ENCODE measurements at regions not wholly inside any gene's neighbourhood (a gene's known extent, or its start where the extent isn't known, plus 50 kb on each side); places are given as distances from the start of the nearest gene placed in this dataset.
A peak's percentile ranks its signal among the peaks of the same experiment; 100 is the strongest.

GRCh38 chr4:133921280-133922195, 280.1 kb downstream of the PABPC4L start:
- H3K36me3 ChIP-seq (ENCODE audit: control insufficient read depth, insufficient read depth, low read length) = no peaks in the 10 kb centered on the region
- no peak overlapping the region for H3K4me3 ChIP-seq (ENCODE audit: low read depth, low read length)
- H3K27me3 ChIP-seq (ENCODE audit: control insufficient read depth, insufficient read depth, low read length) = no peaks in the 10 kb centered on the region
- DNase-seq (ENCODE audit: low read depth in 4 of 6, low spot score in 6 of 6) = no peak
- 100% methylated on average over 1 of the region's 8 CpGs for WGBS (ENCODE audit: insufficient coverage)
- H3K9me3 ChIP-seq (ENCODE audit: control insufficient read depth, insufficient read depth, low read length) = no peaks in the 10 kb centered on the region
- H3K4me1 ChIP-seq (ENCODE audit: control insufficient read depth, insufficient read depth, low read length) = no peaks in the 10 kb centered on the region
- no peak overlapping the region for H3K27ac ChIP-seq (ENCODE audit: low read depth, low read length)

GRCh38 chr4:133920236-133920635, 281.4 kb downstream of the PABPC4L start:
- no peak overlapping the region for H3K4me3 ChIP-seq (ENCODE audit: low read depth, low read length)
- H3K27me3 ChIP-seq (ENCODE audit: control insufficient read depth, insufficient read depth, low read length) = no peaks in the 10 kb centered on the region
- H3K27ac ChIP-seq (ENCODE audit: low read depth, low read length) = no peak overlapping the region
- no peaks in the 10 kb centered on the region for H3K9me3 ChIP-seq (ENCODE audit: control insufficient read depth, insufficient read depth, low read length)
- WGBS (ENCODE audit: insufficient coverage) = no CpG with 5 or more reads among the region's 2 CpGs
- no peaks in the 10 kb centered on the region for H3K36me3 ChIP-seq (ENCODE audit: control insufficient read depth, insufficient read depth, low read length)
- H3K4me1 ChIP-seq (ENCODE audit: control insufficient read depth, insufficient read depth, low read length) = no peaks in the 10 kb centered on the region
- no peak for DNase-seq (ENCODE audit: low read depth in 4 of 6, low spot score in 6 of 6)

DNA sequence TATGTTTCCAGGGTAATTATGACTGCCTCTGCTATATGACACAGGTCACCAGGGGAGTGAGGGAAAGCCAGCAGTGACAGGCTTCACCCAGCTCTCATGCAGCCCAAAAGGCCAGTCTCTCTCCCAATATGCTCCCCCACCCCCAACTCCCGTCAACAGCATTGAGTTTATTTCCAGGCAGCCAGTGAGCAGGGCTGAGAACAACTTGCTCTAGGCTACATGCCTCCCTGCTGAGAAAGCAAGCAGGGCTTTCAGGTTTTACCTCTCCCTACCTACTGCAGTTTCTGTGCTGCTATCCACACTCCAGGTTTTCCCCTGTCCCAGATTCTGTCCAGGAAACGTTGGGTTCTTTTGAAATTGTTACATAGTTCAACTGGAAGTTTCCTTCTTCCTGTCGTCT, 291.4 kb downstream of the PABPC4L start:
- no peaks in the 10 kb centered on the region for H3K4me1 ChIP-seq (ENCODE audit: control insufficient read depth, insufficient read depth, low read length)
- H3K27me3 ChIP-seq (ENCODE audit: control insufficient read depth, insufficient read depth, low read length) = no peaks in the 10 kb centered on the region
- no peak overlapping the region for H3K27ac ChIP-seq (ENCODE audit: low read depth, low read length)
- no peak for DNase-seq (ENCODE audit: low read depth in 4 of 6, low spot score in 6 of 6)
- H3K36me3 ChIP-seq (ENCODE audit: control insufficient read depth, insufficient read depth, low read length) = no peaks in the 10 kb centered on the region
- WGBS (ENCODE audit: insufficient coverage) = 90% methylated on average over 3 of the region's 3 CpGs
- H3K4me3 ChIP-seq (ENCODE audit: low read depth, low read length) = no peak overlapping the region
- H3K9me3 ChIP-seq (ENCODE audit: control insufficient read depth, insufficient read depth, low read length) = no peaks in the 10 kb centered on the region

- no peaks in the 10 kb centered on the region for H3K4me1 ChIP-seq (ENCODE audit: control insufficient read depth, insufficient read depth, low read length)
- no peaks in the 10 kb centered on the region for H3K36me3 ChIP-seq (ENCODE audit: control insufficient read depth, insufficient read depth, low read length)
- no peaks in the 10 kb centered on the region for H3K9me3 ChIP-seq (ENCODE audit: control insufficient read depth, insufficient read depth, low read length)
- no peaks in the 10 kb centered on the region for H3K27me3 ChIP-seq (ENCODE audit: control insufficient read depth, insufficient read depth, low read length)
- no peak for DNase-seq (ENCODE audit: low read depth in 4 of 6, low spot score in 6 of 6)
- no peak overlapping the region for H3K27ac ChIP-seq (ENCODE audit: low read depth, low read length)
- no peak overlapping the region for H3K4me3 ChIP-seq (ENCODE audit: low read depth, low read length)
Observed at GRCh38 chr4:133903029-133903428, 298.6 kb downstream of the PABPC4L start.

- peak in 2 of 6 donors; percentile 19 to 69 for DNase-seq (ENCODE audit: low read depth in 4 of 6, low spot score in 6 of 6)
- no peaks in the 10 kb centered on the region for H3K36me3 ChIP-seq (ENCODE audit: control insufficient read depth, insufficient read depth, low read length)
- H3K27me3 ChIP-seq (ENCODE audit: control insufficient read depth, insufficient read depth, low read length) = no peaks in the 10 kb centered on the region
- H3K9me3 ChIP-seq (ENCODE audit: control insufficient read depth, insufficient read depth, low read length) = no peaks in the 10 kb centered on the region
- H3K4me1 ChIP-seq (ENCODE audit: control insufficient read depth, insufficient read depth, low read length) = no peaks in the 10 kb centered on the region
- no peak overlapping the region for H3K4me3 ChIP-seq (ENCODE audit: low read depth, low read length)
- no peak overlapping the region for H3K27ac ChIP-seq (ENCODE audit: low read depth, low read length)
- no CpG with 5 or more reads among the region's 1 CpG for WGBS (ENCODE audit: insufficient coverage)
Observed at GRCh38 chr4:133891011-133891410, 310.6 kb downstream of the PABPC4L start.

DNA sequence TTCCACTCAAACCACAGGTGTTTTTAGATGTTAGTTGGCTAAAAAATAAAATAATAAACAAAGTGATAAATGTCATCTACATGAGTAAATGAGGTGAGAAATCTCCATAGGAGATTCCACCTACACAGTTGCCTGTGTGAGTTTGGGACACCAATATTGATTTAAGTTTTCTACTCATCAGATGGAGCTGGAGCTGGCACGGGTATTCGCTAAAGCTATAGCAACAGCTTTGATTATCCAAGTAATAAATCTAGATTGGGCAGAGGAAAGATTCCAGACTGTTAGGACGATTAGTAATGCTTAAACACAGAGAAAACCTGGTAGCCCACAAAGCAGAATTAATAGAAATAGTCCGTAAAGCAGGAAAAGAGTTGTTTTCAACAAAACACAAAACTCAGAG, 313.9 kb downstream of the PABPC4L start:
- DNase-seq (ENCODE audit: low read depth in 4 of 6, low spot score in 6 of 6) = peak in 2 of 6 donors; percentile 4 to 71
- Histone ChIP-seq H3K4me1 (ENCODE audit: control insufficient read depth, insufficient read depth, low read length) (no peaks in the 10 kb centered on the region), H3K9me3 (ENCODE audit: control insufficient read depth, insufficient read depth, low read length) (no peaks in the 10 kb centered on the region), H3K27me3 (ENCODE audit: control insufficient read depth, insufficient read depth, low read length) (no peaks in the 10 kb centered on the region), H3K27ac (ENCODE audit: low read depth, low read length) (no peak overlapping the region), H3K4me3 (ENCODE audit: low read depth, low read length) (no peak overlapping the region), H3K36me3 (ENCODE audit: control insufficient read depth, insufficient read depth, low read length) (no peaks in the 10 kb centered on the region)
- no CpG with 5 or more reads among the region's 4 CpGs for WGBS (ENCODE audit: insufficient coverage)

- H3K9me3 ChIP-seq (ENCODE audit: control insufficient read depth, insufficient read depth, low read length) = no peaks in the 10 kb centered on the region
- H3K4me1 ChIP-seq (ENCODE audit: control insufficient read depth, insufficient read depth, low read length) = no peaks in the 10 kb centered on the region
- no peak for DNase-seq (ENCODE audit: low read depth in 4 of 6, low spot score in 6 of 6)
- H3K27ac ChIP-seq (ENCODE audit: low read depth, low read length) = no peak overlapping the region
- WGBS (ENCODE audit: insufficient coverage) = no CpG with 5 or more reads among the region's 3 CpGs
- H3K36me3 ChIP-seq (ENCODE audit: control insufficient read depth, insufficient read depth, low read length) = no peaks in the 10 kb centered on the region
- H3K27me3 ChIP-seq (ENCODE audit: control insufficient read depth, insufficient read depth, low read length) = no peaks in the 10 kb centered on the region
- H3K4me3 ChIP-seq (ENCODE audit: low read depth, low read length) = no peak overlapping the region
Observed at GRCh38 chr4:133869486-133869885, 332.1 kb downstream of the PABPC4L start.

GRCh38 chr4:133868856-133869255, 332.7 kb downstream of the PABPC4L start:
- no peak overlapping the region for H3K27ac ChIP-seq (ENCODE audit: low read depth, low read length)
- WGBS (ENCODE audit: insufficient coverage) = no CpG with 5 or more reads among the region's 4 CpGs

GRCh38 chr4:133866328-133866699, 335.3 kb downstream of the PABPC4L start:
- DNase-seq (ENCODE audit: low read depth in 4 of 6, low spot score in 6 of 6) = peak in 1 of 6 donors; percentile 7
- Histone ChIP-seq H3K9me3 (ENCODE audit: control insufficient read depth, insufficient read depth, low read length) (no peaks in the 10 kb centered on the region), H3K36me3 (ENCODE audit: control insufficient read depth, insufficient read depth, low read length) (no peaks in the 10 kb centered on the region), H3K27me3 (ENCODE audit: control insufficient read depth, insufficient read depth, low read length) (no peaks in the 10 kb centered on the region), H3K4me3 (ENCODE audit: low read depth, low read length) (no peak overlapping the region), H3K27ac (ENCODE audit: low read depth, low read length) (no peak overlapping the region), H3K4me1 (ENCODE audit: control insufficient read depth, insufficient read depth, low read length) (no peaks in the 10 kb centered on the region)
- WGBS (ENCODE audit: insufficient coverage) = 22% methylated on average over 1 of the region's 2 CpGs

More at GRCh38 chr4:133868856-133869255, 332.7 kb downstream of the PABPC4L start:
- no peak for DNase-seq (ENCODE audit: low read depth in 4 of 6, low spot score in 6 of 6)
- Histone ChIP-seq H3K4me3 (ENCODE audit: low read depth, low read length) (no peak overlapping the region), H3K27me3 (ENCODE audit: control insufficient read depth, insufficient read depth, low read length) (no peaks in the 10 kb centered on the region), H3K9me3 (ENCODE audit: control insufficient read depth, insufficient read depth, low read length) (no peaks in the 10 kb centered on the region), H3K4me1 (ENCODE audit: control insufficient read depth, insufficient read depth, low read length) (no peaks in the 10 kb centered on the region), H3K36me3 (ENCODE audit: control insufficient read depth, insufficient read depth, low read length) (no peaks in the 10 kb centered on the region)

DNA sequence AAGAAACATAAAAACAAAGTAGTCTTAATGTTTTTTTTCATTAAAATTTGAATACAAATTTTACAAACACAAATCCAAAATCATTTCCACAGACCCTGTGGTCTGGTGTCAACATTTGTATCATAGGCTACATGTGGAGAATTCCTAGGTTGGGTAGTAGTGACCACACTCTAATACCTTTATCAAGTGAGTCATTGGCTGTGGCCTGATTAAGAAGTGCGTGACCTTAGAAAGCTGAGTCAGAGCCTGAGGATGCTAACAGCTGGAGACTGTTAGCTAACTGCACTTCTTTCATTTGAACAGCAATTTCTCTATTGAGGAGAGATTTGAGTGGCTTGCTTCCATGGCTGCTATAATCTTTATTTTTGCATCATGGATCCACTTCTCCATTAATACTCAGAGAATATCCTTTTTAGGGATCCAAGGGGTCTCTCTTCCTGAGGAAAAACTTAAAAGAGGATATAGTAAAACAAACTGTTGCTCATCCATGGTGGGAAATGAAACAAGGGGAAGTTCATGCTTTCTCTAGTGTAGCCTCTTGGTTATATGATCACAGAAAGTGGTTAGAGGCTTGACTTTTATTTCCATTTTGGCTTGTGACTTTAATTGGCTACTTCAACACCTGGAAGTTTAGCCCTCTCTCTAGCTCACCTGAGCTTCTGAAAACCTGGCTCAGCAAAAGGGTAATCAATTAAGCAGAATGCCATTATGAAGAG, 335.8 kb downstream of the PABPC4L start:
- Histone ChIP-seq H3K9me3 (ENCODE audit: control insufficient read depth, insufficient read depth, low read length) (no peaks in the 10 kb centered on the region), H3K4me1 (ENCODE audit: control insufficient read depth, insufficient read depth, low read length) (no peaks in the 10 kb centered on the region), H3K27ac (ENCODE audit: low read depth, low read length) (no peak overlapping the region), H3K4me3 (ENCODE audit: low read depth, low read length) (no peak overlapping the region), H3K36me3 (ENCODE audit: control insufficient read depth, insufficient read depth, low read length) (no peaks in the 10 kb centered on the region), H3K27me3 (ENCODE audit: control insufficient read depth, insufficient read depth, low read length) (no peaks in the 10 kb centered on the region)
- WGBS (ENCODE audit: insufficient coverage) = 80% methylated on average over 1 of the region's 1 CpG
- no peak for DNase-seq (ENCODE audit: low read depth in 4 of 6, low spot score in 6 of 6)
